Large intestine (tissue), 3 donors: ENCODE measurements at regions not wholly inside any gene's neighbourhood (a gene's known extent, or its start where the extent isn't known, plus 50 kb on each side); places are given as distances from the start of the nearest gene placed in this dataset.
A peak's percentile ranks its signal among the peaks of the same experiment; 100 is the strongest.

Experiments
- DNase-seq, 2 donors: peaks; one replicate each; pipeline versions ENCODE4 v3.0.0 to v3.0.0-alpha.2; 2013
- H3K27ac ChIP-seq: one replicate; pipeline ENCODE4 v1.5.1; 2013; ENCODE audit warnings: low read length
- H3K27me3 ChIP-seq: 2 replicates; pipeline ENCODE4 v1.6.1; 2013; ENCODE audit warnings: low read length; ENCODE audit not compliant: control insufficient read depth, insufficient read depth
- H3K36me3 ChIP-seq: 2 replicates; pipeline ENCODE4 v1.6.1; 2013; ENCODE audit warnings: low read length; ENCODE audit not compliant: control insufficient read depth, insufficient read depth
- H3K4me1 ChIP-seq: one replicate; pipeline ENCODE4 v1.6.1; 2013; ENCODE audit warnings: low read length; ENCODE audit not compliant: control insufficient read depth, insufficient read depth
- H3K4me3 ChIP-seq: one replicate; pipeline ENCODE4 v1.5.1; 2013; ENCODE audit warnings: low read length
- H3K9me3 ChIP-seq: one replicate; pipeline ENCODE4 v1.6.1; 2013; ENCODE audit warnings: mild to moderate bottlenecking, low read depth, low read length, moderate library complexity; ENCODE audit not compliant: control insufficient read depth
- WGBS: methylation state at CpG from one replicate; pipeline ENCODE4 v1.1.5; 2013; ENCODE audit warnings: low lambda C conversion rate; ENCODE audit not compliant: insufficient coverage; 5-methylcytosine and 5-hydroxymethylcytosine counted together

DNA sequence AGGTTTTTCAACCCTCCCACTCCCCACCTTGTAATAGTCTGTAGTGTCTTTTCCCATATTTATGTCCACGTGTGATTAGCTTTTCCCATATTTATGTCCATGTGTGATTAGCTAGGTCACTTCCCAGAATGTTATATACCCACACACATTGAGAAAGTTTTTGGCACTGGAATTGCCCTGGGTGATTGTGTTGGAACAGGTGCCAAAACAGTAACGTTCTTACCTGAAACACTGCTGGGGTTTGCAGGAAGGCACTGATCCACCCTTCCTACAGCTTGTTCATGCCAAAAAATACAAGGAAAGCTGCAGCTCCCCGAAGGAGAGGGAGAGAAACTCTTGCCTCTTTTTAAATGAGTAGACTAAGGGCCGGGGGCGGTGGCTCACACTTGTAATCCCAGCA lies 68.0 kb upstream of the CXADR start:
- no peak for DNase-seq
- H3K9me3 ChIP-seq: no peaks in the 10 kb centered on the region
- H3K27ac ChIP-seq: no peak overlapping the region
- no peaks in the 10 kb centered on the region for H3K36me3 ChIP-seq
- H3K4me1 ChIP-seq: no peaks in the 10 kb centered on the region
- no CpG with 5 or more reads among the region's 5 CpGs for WGBS
- H3K4me3 ChIP-seq: no peak overlapping the region
- no peaks in the 10 kb centered on the region for H3K27me3 ChIP-seq

DNA sequence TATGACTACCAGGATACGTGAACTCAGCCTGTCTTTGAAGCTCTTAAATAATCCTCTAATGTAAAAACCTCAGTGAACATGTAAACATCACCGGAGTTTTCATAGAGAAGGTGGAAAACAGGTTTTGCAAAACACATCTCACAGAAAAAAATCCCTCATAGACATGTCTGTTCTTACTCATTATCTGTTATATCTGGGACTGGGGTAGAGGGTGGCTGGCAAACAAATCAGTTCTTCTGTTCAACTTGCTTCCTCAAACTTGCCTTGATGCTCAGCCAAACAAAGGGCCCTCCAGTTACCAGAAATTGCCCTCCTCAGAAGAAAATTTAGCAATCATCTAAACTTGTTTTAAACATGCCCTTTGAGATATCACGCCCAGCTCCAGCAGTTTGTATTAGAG lies 66.1 kb upstream of the CXADR start:
- H3K9me3 ChIP-seq: no peaks in the 10 kb centered on the region
- no peak overlapping the region for H3K4me3 ChIP-seq
- no peaks in the 10 kb centered on the region for H3K4me1 ChIP-seq
- no peaks in the 10 kb centered on the region for H3K27me3 ChIP-seq
- H3K27ac ChIP-seq: no peak overlapping the region
- DNase-seq: no peak
- 83% methylated on average over 1 of the region's 3 CpGs for WGBS
- H3K36me3 ChIP-seq: no peaks in the 10 kb centered on the region

DNA sequence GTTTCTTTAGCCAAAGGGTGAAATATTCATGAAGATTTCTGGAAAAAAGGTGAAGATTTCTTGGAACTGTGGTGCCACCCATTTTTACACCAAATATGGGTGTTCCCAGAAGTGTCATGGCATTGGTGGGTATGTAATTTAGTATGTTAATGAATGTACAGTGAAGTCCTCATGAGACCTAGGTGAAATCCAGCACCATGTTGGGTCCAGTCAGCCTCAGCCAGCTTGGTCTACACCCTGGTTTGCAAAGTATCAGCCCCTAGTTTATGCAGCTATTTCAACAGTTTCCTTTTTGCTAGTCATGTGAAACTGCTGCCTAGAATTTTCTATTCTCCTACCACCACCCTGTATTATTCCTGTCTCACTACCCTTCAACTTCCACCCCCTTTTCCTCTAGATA lies 63.1 kb upstream of the CXADR start:
- no peaks in the 10 kb centered on the region for H3K36me3 ChIP-seq
- no peak for DNase-seq
- no peaks in the 10 kb centered on the region for H3K4me1 ChIP-seq
- no peaks in the 10 kb centered on the region for H3K9me3 ChIP-seq
- H3K27me3 ChIP-seq: no peaks in the 10 kb centered on the region
- no peak overlapping the region for H3K27ac ChIP-seq
- H3K4me3 ChIP-seq: no peak overlapping the region

DNA sequence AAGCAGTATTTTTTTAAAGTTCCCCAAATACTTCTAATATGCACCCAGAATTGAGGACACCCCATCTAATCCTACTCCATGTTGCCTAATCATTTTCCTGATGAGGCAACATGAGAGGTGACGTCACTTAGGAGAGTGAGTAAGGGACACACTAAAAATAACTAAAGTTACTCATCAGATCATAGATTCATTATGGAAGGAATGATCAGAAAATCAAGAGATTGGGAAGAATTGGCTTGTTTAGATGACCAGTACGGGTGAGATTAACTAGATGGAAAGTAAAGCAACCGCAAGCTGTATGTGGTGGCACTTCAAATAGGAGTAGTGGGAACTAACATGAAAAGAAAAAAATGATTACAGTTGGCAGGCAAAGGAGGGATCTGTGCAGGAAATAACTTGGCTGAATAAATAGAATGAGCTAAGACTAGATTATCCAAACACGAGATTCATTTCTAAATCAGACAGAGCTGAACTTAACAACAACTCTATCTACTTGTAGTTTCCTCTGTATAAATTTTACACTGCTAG lies 61.4 kb upstream of the CXADR start:
- Histone ChIP-seq H3K4me1 (peaks cover 7% of the 10 kb centered on the region), H3K27me3 (no peaks in the 10 kb centered on the region), H3K36me3 (no peaks in the 10 kb centered on the region), H3K9me3 (no peaks in the 10 kb centered on the region), H3K4me3 (no peak overlapping the region), H3K27ac (no peak overlapping the region)
- DNase-seq: no peak
- WGBS: 84% methylated on average over 2 of the region's 4 CpGs

DNA sequence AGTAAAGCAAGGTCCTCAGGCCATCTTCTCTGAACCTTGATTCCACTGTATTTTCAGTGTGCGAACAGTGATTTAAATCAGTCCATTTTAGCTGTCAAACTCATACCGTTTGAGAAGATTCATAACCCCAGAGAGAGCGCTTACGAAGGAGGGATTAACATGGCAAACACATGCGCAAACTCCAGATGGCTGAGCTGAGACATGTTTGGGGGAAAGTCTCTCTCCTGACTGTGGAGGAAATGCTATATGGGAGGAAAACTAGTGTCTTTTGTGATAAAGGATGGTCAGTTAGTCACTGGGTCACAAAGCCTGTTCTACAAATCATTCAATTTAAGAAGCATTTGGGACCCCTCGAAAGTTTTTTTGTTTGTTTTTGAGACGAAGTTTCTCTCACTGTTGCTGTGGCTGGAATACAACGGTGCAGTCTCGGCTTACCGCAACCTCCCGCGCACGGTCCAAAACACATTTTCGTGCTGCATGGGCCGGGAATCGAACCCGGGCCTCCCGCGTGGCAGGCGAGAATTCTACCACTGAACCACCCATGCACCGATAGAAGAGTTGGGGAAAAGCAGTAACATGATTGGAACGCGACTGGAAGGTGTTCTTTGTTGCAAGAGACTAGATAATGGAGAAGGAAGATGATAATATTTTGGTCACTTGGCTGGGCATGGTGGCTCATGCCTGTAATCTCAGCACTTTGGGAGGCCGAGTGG lies 58.4 kb upstream of the CXADR start:
- peak overlapping the region; percentile 11 for H3K4me3 ChIP-seq
- peak; percentile 64 to 73 for DNase-seq
- H3K9me3 ChIP-seq: no peaks in the 10 kb centered on the region
- WGBS: no CpG with 5 or more reads among the region's 24 CpGs
- H3K36me3 ChIP-seq: no peaks in the 10 kb centered on the region
- no peaks in the 10 kb centered on the region for H3K27me3 ChIP-seq
- H3K4me1 ChIP-seq: peaks cover 7% of the 10 kb centered on the region
- peak overlapping the region; percentile 75 for H3K27ac ChIP-seq

DNA sequence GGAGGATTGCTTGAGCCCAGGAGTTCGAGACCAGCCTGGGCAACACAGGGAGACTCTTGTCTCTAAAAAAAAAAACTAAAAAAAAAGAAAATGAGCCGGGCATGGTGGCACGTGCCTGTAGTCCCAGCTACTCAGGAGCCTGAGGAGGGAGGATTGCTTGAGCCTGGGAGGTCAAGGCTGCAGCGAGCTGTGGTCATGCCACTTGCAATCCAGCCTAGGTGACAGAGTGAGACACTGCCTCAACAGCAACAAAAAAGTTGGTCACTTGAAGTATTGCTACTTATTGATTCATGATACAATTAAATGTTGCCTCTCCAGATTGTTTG lies 57.9 kb upstream of the CXADR start:
- Histone ChIP-seq H3K4me3 (peak overlapping the region; percentile 11), H3K27ac (peak overlapping the region; percentile 75), H3K9me3 (no peaks in the 10 kb centered on the region), H3K27me3 (no peaks in the 10 kb centered on the region), H3K36me3 (no peaks in the 10 kb centered on the region), H3K4me1 (peaks cover 7% of the 10 kb centered on the region)
- no peak for DNase-seq
- no CpG with 5 or more reads among the region's 4 CpGs for WGBS

DNA sequence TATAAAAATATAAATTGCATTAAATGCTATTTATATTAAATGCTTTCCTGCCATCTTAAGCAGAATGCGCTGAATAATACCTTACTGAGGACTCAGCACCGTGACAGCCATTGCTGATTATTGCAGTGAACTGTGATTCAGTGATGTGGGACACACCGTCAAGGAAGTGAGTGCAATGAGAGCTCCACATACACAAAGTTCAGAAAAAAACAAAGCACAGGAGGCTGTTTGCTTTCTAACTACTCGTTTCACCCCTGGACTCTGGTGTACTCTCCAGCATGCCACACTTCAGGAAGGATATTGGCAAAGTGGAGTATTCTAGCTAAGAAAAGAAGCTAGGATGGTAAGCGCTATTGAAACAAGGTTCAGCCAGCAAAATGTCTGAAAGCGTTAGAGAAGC lies 57.4 kb upstream of the CXADR start:
- 100% methylated on average over 1 of the region's 6 CpGs for WGBS
- Histone ChIP-seq H3K27ac (peak overlapping the region; percentile 75), H3K4me3 (peak overlapping the region; percentile 11), H3K36me3 (no peaks in the 10 kb centered on the region), H3K9me3 (no peaks in the 10 kb centered on the region), H3K27me3 (no peaks in the 10 kb centered on the region), H3K4me1 (peaks cover 7% of the 10 kb centered on the region)
- DNase-seq: peak; percentile 33 to 68

DNA sequence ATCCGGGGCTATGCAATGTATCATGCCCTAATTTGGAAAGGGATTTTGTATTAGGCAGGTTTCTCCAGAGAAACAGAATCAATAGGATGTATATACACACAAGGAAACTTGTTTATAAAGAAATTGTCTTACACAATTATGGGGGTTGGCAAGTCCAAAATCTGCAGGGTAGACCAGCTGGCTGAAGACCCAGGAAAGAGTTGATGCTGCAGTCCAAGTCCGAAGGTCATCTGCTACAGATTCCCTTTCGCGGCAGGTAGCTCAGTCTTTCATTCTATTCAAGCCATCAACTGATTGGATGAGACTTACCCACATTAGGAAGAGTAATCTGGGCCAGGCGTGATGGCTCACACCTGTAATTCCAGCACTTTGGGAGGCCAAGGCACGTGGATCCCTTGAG lies 54.6 kb upstream of the CXADR start:
- no CpG with 5 or more reads among the region's 6 CpGs for WGBS
- peaks cover 9% of the 10 kb centered on the region for H3K4me1 ChIP-seq
- no peaks in the 10 kb centered on the region for H3K27me3 ChIP-seq
- no peak overlapping the region for H3K27ac ChIP-seq
- no peaks in the 10 kb centered on the region for H3K36me3 ChIP-seq
- DNase-seq: no peak
- no peaks in the 10 kb centered on the region for H3K9me3 ChIP-seq
- no peak overlapping the region for H3K4me3 ChIP-seq

DNA sequence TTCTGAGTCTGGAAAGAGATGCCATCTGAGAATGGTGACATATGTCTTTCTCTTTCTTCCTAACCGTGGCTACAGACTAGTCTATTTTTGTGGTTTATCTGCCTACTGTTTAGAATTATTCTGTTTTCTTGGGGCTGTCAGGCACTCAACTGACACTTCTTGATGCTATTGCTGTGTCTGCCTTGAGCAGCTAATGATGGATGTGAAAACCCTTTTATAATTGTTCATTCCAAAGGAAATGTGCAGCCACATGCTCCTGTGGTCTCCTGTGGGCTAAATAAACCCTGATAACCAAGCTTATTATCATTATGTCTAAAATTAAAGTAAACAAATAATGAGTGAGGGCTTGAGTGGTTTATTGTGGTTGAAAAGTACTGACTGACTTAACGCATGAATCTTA lies 52.7 kb upstream of the CXADR start:
- WGBS: no CpG with 5 or more reads among the region's 2 CpGs
- H3K27me3 ChIP-seq: no peaks in the 10 kb centered on the region

DNA sequence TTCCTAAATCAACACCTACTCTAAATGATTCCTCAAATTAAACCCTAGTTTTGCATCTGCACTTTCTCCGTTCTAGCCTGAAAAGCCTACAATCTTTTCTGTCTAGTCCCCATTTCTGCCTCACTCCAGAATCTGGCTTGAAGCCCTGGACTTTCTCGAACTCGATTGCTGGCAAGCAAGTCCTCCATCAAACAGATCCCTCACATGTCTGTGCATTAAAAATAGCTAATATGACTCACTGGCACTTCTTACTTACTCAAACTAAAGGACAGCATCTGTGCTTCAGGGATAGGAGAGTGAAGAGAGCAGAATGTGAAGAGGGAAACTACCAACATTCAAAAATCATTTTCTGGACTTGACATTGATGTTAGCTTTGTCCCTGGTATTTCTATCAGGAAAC lies 51.8 kb upstream of the CXADR start:
- H3K27ac ChIP-seq: peak overlapping the region; percentile 14
- no peak for DNase-seq
- H3K27me3 ChIP-seq: no peaks in the 10 kb centered on the region
- H3K36me3 ChIP-seq: no peaks in the 10 kb centered on the region
- no peak overlapping the region for H3K4me3 ChIP-seq
- WGBS: no CpG with 5 or more reads among the region's 3 CpGs
- peaks cover 6% of the 10 kb centered on the region for H3K4me1 ChIP-seq
- no peaks in the 10 kb centered on the region for H3K9me3 ChIP-seq

More for the DNA sequence above, 52.7 kb upstream of the CXADR start:
- no peak overlapping the region for H3K4me3 ChIP-seq
- no peak for DNase-seq
- H3K36me3 ChIP-seq: no peaks in the 10 kb centered on the region
- no peak overlapping the region for H3K27ac ChIP-seq
- H3K9me3 ChIP-seq: no peaks in the 10 kb centered on the region
- H3K4me1 ChIP-seq: peaks cover 12% of the 10 kb centered on the region

DNA sequence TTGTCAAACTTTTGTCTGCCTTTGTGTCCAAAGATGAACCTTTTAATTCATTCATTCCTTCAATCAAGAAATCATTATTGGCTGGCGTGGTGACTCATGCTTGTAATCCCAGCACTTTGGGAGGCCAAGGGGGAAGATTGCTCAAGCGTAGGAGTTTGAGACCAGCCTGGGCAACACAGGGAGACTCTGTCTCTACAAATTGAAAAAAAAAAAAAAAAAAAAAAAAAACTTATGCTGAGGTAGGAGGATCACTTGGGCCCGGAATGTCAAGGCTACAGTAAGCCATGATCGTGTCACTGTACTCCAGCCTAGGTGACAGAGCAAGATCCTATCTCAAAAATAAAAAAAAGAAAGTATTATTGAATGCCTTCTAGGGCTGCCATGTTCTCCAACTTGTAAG lies 51.3 kb upstream of the CXADR start:
- WGBS: no CpG with 5 or more reads among the region's 4 CpGs
- no peaks in the 10 kb centered on the region for H3K36me3 ChIP-seq
- peaks cover 11% of the 10 kb centered on the region for H3K4me1 ChIP-seq
- no peak overlapping the region for H3K4me3 ChIP-seq
- no peak for DNase-seq
- H3K27me3 ChIP-seq: no peaks in the 10 kb centered on the region
- no peaks in the 10 kb centered on the region for H3K9me3 ChIP-seq
- H3K27ac ChIP-seq: peak overlapping the region; percentile 73
